ENCODE measurements at regions not wholly inside any gene's neighbourhood (a gene's known extent, or its start where the extent isn't known, plus 50 kb on each side); places are given as distances from the start of the nearest gene placed in this dataset.

GRCh38 chrX:16466640-16467432 is 183.1 kb upstream of the S100G start:
- peak; percentile 98 for FAIRE-seq
- TF ChIP-seq EZH2 (IDR thresholded peaks at IDR 0.05; ENCODE audit: insufficient read depth, low read length), result no peak
- TF ChIP-seq, protein P1, sequence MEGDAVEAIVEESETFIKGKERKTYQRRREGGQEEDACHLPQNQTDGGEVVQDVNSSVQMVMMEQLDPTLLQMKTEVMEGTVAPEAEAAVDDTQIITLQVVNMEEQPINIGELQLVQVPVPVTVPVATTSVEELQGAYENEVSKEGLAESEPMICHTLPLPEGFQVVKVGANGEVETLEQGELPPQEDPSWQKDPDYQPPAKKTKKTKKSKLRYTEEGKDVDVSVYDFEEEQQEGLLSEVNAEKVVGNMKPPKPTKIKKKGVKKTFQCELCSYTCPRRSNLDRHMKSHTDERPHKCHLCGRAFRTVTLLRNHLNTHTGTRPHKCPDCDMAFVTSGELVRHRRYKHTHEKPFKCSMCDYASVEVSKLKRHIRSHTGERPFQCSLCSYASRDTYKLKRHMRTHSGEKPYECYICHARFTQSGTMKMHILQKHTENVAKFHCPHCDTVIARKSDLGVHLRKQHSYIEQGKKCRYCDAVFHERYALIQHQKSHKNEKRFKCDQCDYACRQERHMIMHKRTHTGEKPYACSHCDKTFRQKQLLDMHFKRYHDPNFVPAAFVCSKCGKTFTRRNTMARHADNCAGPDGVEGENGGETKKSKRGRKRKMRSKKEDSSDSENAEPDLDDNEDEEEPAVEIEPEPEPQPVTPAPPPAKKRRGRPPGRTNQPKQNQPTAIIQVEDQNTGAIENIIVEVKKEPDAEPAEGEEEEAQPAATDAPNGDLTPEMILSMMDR (IDR thresholded peaks at IDR 0.05; ENCODE audit: insufficient read depth, low read depth, low read length), result no peak

DNA sequence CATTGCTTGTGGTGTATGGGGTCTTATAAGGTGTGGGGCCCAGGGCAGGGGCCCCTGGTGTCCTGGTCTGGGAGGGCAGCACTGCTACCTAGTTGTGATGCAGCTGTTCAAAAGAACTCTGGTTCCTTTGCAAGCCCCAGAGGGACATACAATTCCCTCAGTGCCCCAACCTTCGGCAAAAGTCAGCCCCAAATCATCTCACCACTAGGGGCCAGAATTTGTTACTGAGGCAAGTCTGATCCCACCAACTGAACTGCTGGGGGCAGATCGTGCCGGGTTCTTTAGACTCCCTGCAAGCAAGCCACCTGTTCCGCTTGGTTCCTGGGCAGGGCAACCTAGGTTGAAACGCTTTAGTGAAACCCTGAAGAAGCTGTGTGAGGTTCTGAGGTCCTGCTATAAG is 180.1 kb upstream of the S100G start:
- DNase-seq (ENCODE audit: low read depth) (no peak), FAIRE-seq (no peak)
- Histone ChIP-seq H4K20me1 (ENCODE audit: insufficient read depth, low read length) (no peaks in the 10 kb centered on the region), H3K27ac (ENCODE audit: low read depth, low read length) (no peak overlapping the region), H3K4me3 (ENCODE audit: insufficient read depth, low read depth, low read length) (no peak overlapping the region), H2AFZ (ENCODE audit: low read depth, low read length) (no peak overlapping the region), H3K27me3 (ENCODE audit: insufficient read depth, low read length) (no peaks in the 10 kb centered on the region), H3K79me2 (ENCODE audit: insufficient read depth, low read length) (no peaks in the 10 kb centered on the region), H3K4me2 (ENCODE audit: low read length) (no peak overlapping the region), H3K9me3 (ENCODE audit: insufficient read depth, low read depth, low read length) (no peaks in the 10 kb centered on the region), H3K36me3 (ENCODE audit: insufficient read depth, low read length) (no peaks in the 10 kb centered on the region), H3K9ac (ENCODE audit: low read length) (no peak overlapping the region), H3K4me1 (ENCODE audit: insufficient read depth, low read length) (no peaks in the 10 kb centered on the region)
- Mint-ChIP-seq H3K4me1 (ENCODE audit: low read depth, unreplicated experiment) (no peaks in the 10 kb centered on the region), H3K36me3 (ENCODE audit: low read depth, unreplicated experiment) (no peaks in the 10 kb centered on the region), H3K9me3 (ENCODE audit: unreplicated experiment) (no peaks in the 10 kb centered on the region), H3K4me3 (ENCODE audit: unreplicated experiment) (no peak overlapping the region), H3K27me3 (ENCODE audit: low read depth, unreplicated experiment) (no peaks in the 10 kb centered on the region), H3K27ac (ENCODE audit: unreplicated experiment) (no peak overlapping the region)
- no peak for TF ChIP-seq EZH2 (IDR thresholded peaks at IDR 0.05; ENCODE audit: insufficient read depth, low read length)
- TF ChIP-seq, protein P1 (IDR thresholded peaks at IDR 0.05; ENCODE audit: insufficient read depth, low read depth, low read length), result no peak

More at GRCh38 chrX:16466640-16467432, 183.1 kb upstream of the S100G start:
- Mint-ChIP-seq H3K4me3 (ENCODE audit: unreplicated experiment) (no peak overlapping the region), H3K4me1 (ENCODE audit: low read depth, unreplicated experiment) (no peaks in the 10 kb centered on the region), H3K36me3 (ENCODE audit: low read depth, unreplicated experiment) (no peaks in the 10 kb centered on the region), H3K27ac (ENCODE audit: unreplicated experiment) (no peak overlapping the region), H3K27me3 (ENCODE audit: low read depth, unreplicated experiment) (no peaks in the 10 kb centered on the region), H3K9me3 (ENCODE audit: unreplicated experiment) (no peaks in the 10 kb centered on the region)
- Histone ChIP-seq H3K27me3 (ENCODE audit: insufficient read depth, low read length) (no peaks in the 10 kb centered on the region), H4K20me1 (ENCODE audit: insufficient read depth, low read length) (no peaks in the 10 kb centered on the region), H3K4me1 (ENCODE audit: insufficient read depth, low read length) (no peaks in the 10 kb centered on the region), H3K9me3 (ENCODE audit: insufficient read depth, low read depth, low read length) (no peaks in the 10 kb centered on the region), H3K9ac (ENCODE audit: low read length) (no peak overlapping the region), H3K4me3 (ENCODE audit: insufficient read depth, low read depth, low read length) (no peak overlapping the region), H2AFZ (ENCODE audit: low read depth, low read length) (no peak overlapping the region), H3K36me3 (ENCODE audit: insufficient read depth, low read length) (no peaks in the 10 kb centered on the region), H3K4me2 (ENCODE audit: low read length) (no peak overlapping the region), H3K27ac (ENCODE audit: low read depth, low read length) (no peak overlapping the region), H3K79me2 (ENCODE audit: insufficient read depth, low read length) (no peaks in the 10 kb centered on the region)
- DNase-seq (ENCODE audit: low read depth), result peak; percentile 50

DNA sequence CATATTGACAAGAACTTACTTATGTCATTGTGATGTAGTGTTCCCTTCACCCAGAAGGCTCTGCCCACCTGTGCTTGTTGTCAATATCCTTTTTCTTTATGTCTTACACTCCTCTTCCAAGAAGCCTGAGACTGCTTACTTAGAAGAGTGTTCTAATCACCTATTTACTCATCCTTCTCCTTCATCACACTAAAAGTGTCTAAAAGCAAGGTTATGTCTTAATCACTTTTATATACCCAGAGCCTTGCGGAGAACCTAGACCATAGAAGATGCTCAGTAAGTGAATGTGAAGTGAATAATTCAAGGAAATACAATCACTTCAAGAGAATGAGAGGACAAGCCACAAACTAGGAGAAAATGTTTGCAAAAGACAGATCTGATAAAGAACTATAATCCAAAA is 177.6 kb upstream of the S100G start:
- Histone ChIP-seq H3K4me1 (ENCODE audit: insufficient read depth, low read length) (no peaks in the 10 kb centered on the region), H3K27ac (ENCODE audit: low read depth, low read length) (no peak overlapping the region), H3K36me3 (ENCODE audit: insufficient read depth, low read length) (no peaks in the 10 kb centered on the region), H3K9ac (ENCODE audit: low read length) (no peak overlapping the region), H3K27me3 (ENCODE audit: insufficient read depth, low read length) (no peaks in the 10 kb centered on the region), H3K79me2 (ENCODE audit: insufficient read depth, low read length) (no peaks in the 10 kb centered on the region), H4K20me1 (ENCODE audit: insufficient read depth, low read length) (no peaks in the 10 kb centered on the region), H3K4me2 (ENCODE audit: low read length) (no peak overlapping the region), H3K4me3 (ENCODE audit: insufficient read depth, low read depth, low read length) (no peak overlapping the region), H2AFZ (ENCODE audit: low read depth, low read length) (no peak overlapping the region), H3K9me3 (ENCODE audit: insufficient read depth, low read depth, low read length) (no peaks in the 10 kb centered on the region)
- no peak overlapping the region for H3K27ac Mint-ChIP-seq (ENCODE audit: unreplicated experiment)
- no peaks in the 10 kb centered on the region for H3K9me3 Mint-ChIP-seq (ENCODE audit: unreplicated experiment)
- DNase-seq (ENCODE audit: low read depth) (no peak), FAIRE-seq (no peak)
- H3K4me3 Mint-ChIP-seq (ENCODE audit: unreplicated experiment), result no peak overlapping the region
- no peaks in the 10 kb centered on the region for H3K36me3 Mint-ChIP-seq (ENCODE audit: low read depth, unreplicated experiment)
- H3K27me3 Mint-ChIP-seq (ENCODE audit: low read depth, unreplicated experiment), result no peaks in the 10 kb centered on the region
- TF ChIP-seq EZH2 (IDR thresholded peaks at IDR 0.05; ENCODE audit: insufficient read depth, low read length), result no peak
- TF ChIP-seq, protein P1 (IDR thresholded peaks at IDR 0.05; ENCODE audit: insufficient read depth, low read depth, low read length), result no peak
- H3K4me1 Mint-ChIP-seq (ENCODE audit: low read depth, unreplicated experiment), result no peaks in the 10 kb centered on the region

Measured in astrocyte (in vitro differentiated cells and primary cell).